ENCODE measurements at regions not wholly inside any gene's neighbourhood (a gene's known extent, or its start where the extent isn't known, plus 50 kb on each side); places are given as distances from the start of the nearest gene placed in this dataset.

- no peak for TF ChIP-seq CTCF (IDR thresholded peaks at IDR 0.05)
- peaks cover 0 to under 1% of the 10 kb centered on the region in 2 donors for H3K4me1 ChIP-seq
- H3K9me3 ChIP-seq: no peaks in the 10 kb centered on the region
- no peaks in the 10 kb centered on the region for H3K27me3 ChIP-seq
- no peak overlapping the region for H3K4me3 ChIP-seq
- no peak for DNase-seq (ENCODE audit: low spot score)
- no peak overlapping the region for H3K27ac ChIP-seq
- no peaks in the 10 kb centered on the region for H3K36me3 ChIP-seq
Observed at GRCh38 chr9:71632776-71633175, 135.5 kb downstream of the CEMIP2 start.

GRCh38 chr9:71630377-71630995 is 137.8 kb downstream of the CEMIP2 start:
- H3K27ac ChIP-seq: peak overlapping the region in 1 of 2 donors; percentile 33
- no peaks in the 10 kb centered on the region for H3K4me1 ChIP-seq
- DNase-seq (ENCODE audit: low spot score): no peak
- H3K4me3 ChIP-seq: no peak overlapping the region
- H3K9me3 ChIP-seq: no peaks in the 10 kb centered on the region
- H3K36me3 ChIP-seq: no peaks in the 10 kb centered on the region
- H3K27me3 ChIP-seq: no peaks in the 10 kb centered on the region
- no peak for TF ChIP-seq CTCF (IDR thresholded peaks at IDR 0.05)

- DNase-seq (ENCODE audit: low spot score): no peak
Observed at GRCh38 chr9:71629578-71630215, 138.6 kb downstream of the CEMIP2 start.

DNA sequence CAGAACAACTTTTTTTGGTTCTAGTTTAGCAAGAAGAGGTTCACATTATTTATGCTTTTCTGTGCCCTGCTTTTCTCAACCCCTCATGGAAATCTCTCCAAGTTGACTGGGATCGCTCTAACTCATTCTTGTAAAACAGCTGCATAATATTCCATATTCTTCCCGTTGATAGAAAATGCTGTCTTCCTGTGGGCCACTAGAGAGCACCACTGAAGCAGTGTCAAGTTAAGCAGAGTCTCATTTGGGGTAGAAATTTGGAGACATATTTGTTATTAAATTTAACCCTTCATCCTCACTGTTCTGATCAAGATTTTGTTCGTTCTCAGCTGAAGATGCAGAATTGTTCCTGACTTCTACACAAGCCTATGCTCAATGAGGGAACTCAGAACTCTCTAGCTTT is 140.1 kb downstream of the CEMIP2 start:
- Histone ChIP-seq H3K27me3 (no peaks in the 10 kb centered on the region), H3K9me3 (no peaks in the 10 kb centered on the region), H3K27ac (no peak overlapping the region), H3K4me1 (no peaks in the 10 kb centered on the region), H3K4me3 (no peak overlapping the region), H3K36me3 (no peaks in the 10 kb centered on the region)
- no peak for DNase-seq (ENCODE audit: low spot score)
- no peak for TF ChIP-seq CTCF (IDR thresholded peaks at IDR 0.05)

More at GRCh38 chr9:71629578-71630215, 138.6 kb downstream of the CEMIP2 start:
- Histone ChIP-seq H3K9me3 (no peaks in the 10 kb centered on the region), H3K4me1 (no peaks in the 10 kb centered on the region), H3K36me3 (no peaks in the 10 kb centered on the region), H3K27ac (peak overlapping the region in 1 of 2 donors; percentile 33), H3K27me3 (no peaks in the 10 kb centered on the region), H3K4me3 (no peak overlapping the region)
- no peak for TF ChIP-seq CTCF (IDR thresholded peaks at IDR 0.05)

DNA sequence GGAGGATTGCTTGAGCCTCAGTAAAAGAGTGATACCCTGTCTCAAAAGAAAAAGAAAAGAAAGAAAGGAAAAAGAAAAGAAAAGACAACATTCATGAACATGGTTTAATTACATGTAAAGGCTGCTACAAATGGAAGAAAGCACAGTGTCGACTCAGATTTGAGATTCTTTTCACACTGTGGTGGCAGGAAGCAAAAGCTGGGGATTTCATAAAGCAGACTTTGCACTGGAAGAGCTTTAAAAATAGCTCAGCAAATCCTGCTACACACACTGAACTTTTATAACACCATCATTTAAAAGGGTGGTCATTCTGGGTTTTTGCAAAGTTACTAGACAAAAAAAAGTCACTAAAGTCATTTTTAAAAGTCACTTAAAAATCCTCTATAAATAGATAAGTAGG is 140.8 kb downstream of the CEMIP2 start:
- Histone ChIP-seq H3K27ac (no peak overlapping the region), H3K27me3 (no peaks in the 10 kb centered on the region), H3K36me3 (no peaks in the 10 kb centered on the region), H3K4me3 (no peak overlapping the region), H3K9me3 (no peaks in the 10 kb centered on the region), H3K4me1 (no peaks in the 10 kb centered on the region)
- TF ChIP-seq CTCF (IDR thresholded peaks at IDR 0.05): no peak
- DNase-seq (ENCODE audit: low spot score): no peak

- no peak overlapping the region for H3K27ac ChIP-seq
- no peaks in the 10 kb centered on the region for H3K36me3 ChIP-seq
- no peaks in the 10 kb centered on the region for H3K27me3 ChIP-seq
- TF ChIP-seq CTCF (IDR thresholded peaks at IDR 0.05): no peak
- H3K4me1 ChIP-seq: no peaks in the 10 kb centered on the region
- no peak overlapping the region for H3K4me3 ChIP-seq
- no peaks in the 10 kb centered on the region for H3K9me3 ChIP-seq
- DNase-seq (ENCODE audit: low spot score): no peak
Observed at GRCh38 chr9:71626395-71626794, 141.9 kb downstream of the CEMIP2 start.

Measured in right atrium auricular region (tissue), 2 donors.